HG03108 (cell line): ENCODE measurements at regions not wholly inside any gene's neighbourhood (a gene's known extent, or its start where the extent isn't known, plus 50 kb on each side); places are given as distances from the start of the nearest gene placed in this dataset.

Source experiments
- ATAC-seq: cut with Tn5 transposase; IDR thresholded peaks from one replicate; pipeline ENCODE4 v1.9.1; 2021; ENCODE audit warnings: moderate library complexity; ENCODE audit not compliant: unreplicated experiment

DNA sequence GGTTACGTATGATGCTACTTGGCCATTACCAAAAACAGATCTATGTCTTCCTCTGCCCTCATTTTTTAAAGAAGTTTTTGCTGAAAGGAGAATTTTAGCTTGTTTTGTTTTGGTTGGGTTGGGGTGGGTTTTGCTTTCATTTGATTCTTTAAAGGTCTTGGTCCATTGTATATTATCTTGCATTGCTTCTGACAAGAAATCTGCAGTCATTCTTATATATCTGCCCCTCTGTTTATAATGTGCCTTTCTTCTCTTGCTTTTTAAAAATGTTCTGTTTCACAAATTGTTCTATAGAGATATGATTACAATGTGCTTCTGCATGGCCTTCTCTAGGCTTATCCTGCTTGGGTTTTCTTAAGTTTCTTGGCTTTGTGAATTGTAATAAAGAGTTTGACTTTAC, 660.6 kb downstream of the RNF144A start:
- ATAC-seq, result no peak

- no peak for ATAC-seq
Observed at GRCh38 chr2:7584017-7584416, 666.8 kb downstream of the RNF144A start.

GRCh38 chr2:7586898-7587297, 669.7 kb downstream of the RNF144A start:
- ATAC-seq, result no peak

DNA sequence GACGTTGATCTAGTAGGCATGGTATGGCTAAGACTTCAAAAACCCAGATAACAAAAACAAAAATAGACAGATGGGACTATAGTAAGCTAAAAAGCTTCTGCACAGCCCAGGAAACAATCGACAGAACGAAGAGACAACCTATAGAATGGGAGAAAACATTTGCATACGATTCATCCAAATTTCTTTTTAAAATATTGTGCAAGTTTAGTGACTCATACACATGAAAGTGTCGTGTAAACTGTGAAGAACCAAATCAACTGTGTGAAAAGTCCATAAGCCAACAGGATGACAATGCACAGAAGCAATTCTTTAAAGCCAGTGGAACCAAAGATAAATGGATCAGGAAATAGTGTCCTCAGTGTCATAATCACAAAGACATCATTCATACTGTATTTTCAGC, 671.1 kb downstream of the RNF144A start:
- ATAC-seq, result no peak

GRCh38 chr2:7592618-7593140, 675.5 kb downstream of the RNF144A start:
- no peak for ATAC-seq

- no peak for ATAC-seq
Observed at GRCh38 chr2:7593360-7593759, 676.1 kb downstream of the RNF144A start.

DNA sequence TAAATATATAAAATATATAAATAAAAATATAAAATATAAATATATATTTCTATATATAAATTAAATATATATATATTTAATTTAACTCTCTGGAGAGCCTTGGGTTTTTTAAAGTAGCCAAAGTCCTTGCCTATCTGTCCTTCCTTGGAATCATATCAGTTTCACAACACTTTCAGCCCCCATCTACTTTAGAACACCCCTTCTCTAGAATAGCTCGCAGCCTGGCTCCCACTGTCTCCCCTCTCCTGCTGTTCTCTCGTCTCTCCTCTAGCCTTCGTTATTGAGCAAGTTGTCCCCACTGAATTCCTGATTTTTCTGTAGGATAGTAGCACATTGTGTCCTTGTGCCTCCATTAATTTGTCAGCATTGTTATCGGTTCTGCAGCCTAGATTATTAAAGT, 677.0 kb downstream of the RNF144A start:
- ATAC-seq, result no peak

DNA sequence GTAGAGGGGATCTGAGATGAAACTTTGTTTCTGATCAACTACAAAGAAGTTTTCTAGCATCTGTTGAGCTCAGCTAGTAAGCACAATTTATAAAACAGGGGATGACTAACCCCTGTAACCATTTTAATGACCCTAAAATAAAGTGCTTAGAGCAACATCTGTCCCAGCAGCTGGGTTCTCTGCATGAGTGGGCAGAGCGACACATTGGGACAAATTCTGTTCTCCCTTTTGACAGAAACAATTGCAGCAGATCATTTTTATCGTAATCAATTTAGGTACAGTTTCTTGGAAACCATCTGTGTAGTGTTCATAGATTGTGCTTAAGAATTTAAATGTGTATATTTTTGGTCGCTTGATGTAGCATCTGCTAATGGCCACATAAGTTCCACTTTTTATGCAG, 678.0 kb downstream of the RNF144A start:
- ATAC-seq, result no peak

DNA sequence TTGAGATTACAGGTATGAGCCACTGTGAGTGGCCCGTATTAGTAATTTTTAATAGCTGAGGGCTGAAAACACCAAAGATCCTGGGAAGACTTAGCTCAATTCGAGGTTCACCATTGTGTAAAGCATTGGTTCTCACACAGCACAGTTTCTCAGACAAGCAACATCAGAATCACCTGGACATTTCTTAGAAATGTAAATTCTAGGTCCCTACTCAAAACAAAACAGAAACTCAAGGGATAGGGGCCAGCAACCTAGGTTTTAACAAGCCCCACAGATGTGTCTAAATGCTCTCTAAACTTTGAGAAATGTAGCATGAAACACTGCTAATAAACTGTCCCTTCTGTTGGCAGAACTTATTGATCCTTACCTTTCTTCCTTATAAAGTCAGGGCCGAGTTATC, 681.2 kb downstream of the RNF144A start:
- ATAC-seq, result no peak

DNA sequence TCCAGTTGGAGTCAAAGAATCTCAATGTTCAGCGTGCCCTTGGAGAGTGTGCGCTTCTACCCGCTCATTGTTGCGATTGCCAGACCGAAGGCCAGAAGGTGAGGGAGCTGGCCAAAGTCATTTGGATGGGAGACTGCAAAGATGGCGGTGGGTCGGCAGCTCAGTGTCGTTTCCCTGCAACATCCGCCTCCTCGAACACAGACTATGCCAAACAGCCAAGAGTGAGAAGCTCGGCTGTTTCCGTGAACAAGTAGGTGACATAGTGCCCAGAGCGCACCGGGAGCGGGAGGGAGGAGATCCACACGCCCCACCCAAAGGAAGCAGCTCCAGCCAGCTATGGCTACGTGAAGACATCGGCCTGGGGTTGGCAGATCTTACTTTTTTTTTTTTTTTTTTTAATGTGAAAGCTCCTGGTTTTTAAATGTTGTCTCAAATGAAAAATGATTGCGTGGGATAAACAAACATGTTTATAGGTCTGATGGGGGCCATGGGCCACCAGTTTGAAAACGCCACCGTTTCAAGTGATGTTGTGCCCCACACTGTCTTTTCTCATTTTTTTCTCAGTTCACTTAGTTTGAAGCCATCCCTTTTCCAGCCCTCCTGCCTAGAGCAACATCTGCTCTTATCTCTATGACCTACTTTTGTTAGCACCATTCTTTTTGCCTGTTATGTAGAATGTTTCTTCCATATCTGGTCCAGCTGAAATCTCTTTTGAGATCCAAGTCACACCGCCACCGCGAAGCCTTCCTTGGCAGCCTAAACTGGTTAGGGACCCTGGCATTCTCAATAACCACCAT, 682.4 kb downstream of the RNF144A start:
- ATAC-seq, result no peak

DNA sequence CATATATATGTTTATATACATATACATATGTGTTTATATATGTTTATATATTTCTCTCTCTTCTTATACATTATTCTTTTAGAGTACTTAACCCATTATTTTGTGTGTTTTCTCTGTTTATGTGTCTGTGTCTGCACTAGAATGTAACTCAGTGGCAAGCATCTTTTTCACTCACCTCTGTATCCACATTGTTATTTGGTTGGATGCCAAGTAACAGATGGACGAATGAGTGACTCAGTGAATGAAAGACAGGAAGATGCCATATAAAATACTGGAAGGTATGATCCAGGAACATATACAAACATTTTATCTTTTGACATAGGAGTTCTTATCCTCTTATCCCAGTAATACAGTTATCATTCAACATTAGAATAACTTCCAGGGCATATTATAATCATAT, 684.8 kb downstream of the RNF144A start:
- no peak for ATAC-seq

DNA sequence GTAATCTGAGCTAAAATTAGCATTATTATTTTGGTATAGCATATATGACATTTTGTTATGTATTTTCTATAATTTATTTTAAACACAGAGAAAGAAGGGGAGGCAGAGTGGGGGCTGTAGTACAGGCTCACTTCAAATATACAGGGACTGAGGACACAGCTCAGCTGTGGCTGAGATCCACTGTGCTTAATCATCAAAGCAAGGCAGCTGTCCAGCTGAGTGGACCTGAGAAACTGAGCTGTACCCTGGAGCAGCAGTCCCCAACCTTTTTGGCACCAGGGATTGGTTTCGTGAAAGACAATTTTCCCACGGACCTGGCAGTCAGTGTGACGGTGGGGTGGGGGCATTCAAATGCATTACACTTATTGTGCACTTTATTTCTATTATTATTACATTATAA, 687.2 kb downstream of the RNF144A start:
- ATAC-seq, result no peak

DNA sequence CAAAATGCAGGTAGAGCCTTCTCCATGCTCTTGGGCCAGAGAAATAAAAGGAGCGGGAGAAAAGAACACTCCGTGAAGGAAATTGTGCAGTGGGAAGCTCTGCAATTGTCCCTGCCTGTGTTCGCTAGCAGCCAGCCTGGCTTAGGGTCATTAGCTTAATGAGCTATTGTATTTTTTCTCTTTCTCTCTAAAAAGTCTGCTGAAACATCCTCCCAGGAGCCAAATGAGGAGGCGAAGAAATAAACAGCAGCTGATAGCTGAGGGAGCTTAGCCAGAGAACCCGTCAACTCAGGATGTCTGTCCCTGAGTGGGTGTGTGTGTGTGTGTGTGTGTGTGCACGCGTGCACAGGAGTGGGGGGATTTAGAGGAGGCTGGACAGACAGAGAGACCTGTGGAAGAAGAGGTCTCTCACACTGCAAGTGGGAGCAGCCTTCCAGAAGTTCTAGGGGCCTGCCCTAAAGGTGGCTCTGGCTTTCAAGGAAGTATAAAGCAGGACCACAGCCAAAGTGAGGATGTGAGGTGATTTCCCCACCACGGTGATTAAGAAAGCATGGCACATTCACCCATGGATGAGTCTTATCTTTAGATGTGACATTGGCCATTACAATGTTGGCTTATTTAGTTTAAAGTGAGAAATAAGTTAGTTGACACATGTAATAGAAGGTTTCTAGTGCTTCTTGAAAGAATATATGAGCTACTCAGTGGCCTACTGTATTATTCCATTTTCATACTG, 690.4 kb downstream of the RNF144A start:
- no peak for ATAC-seq

GRCh38 chr2:7609556-7609955, 692.3 kb downstream of the RNF144A start:
- no peak for ATAC-seq

GRCh38 chr2:7609974-7610373, 692.8 kb downstream of the RNF144A start:
- ATAC-seq, result no peak

GRCh38 chr2:7611750-7612149, 694.5 kb downstream of the RNF144A start:
- ATAC-seq, result no peak

DNA sequence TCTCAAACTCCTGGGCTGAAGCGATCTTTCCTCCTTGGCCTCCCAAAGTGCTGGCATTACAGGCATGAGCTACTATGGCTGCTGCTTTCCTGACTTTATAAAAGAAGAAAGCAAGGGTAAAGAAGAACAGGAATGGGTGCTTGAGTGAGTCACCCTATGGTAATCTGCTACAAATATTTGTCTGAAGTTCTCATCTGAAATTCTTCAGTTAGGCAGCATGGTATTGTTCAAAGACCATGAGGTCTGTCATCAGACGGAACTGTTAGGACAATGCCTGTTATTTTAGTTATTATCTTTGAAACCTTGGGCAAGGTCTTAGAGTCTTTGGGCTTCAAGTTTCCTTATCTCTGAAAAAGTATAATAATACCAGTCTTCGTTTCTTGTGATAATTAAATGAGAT, 695.8 kb downstream of the RNF144A start:
- ATAC-seq, result no peak

GRCh38 chr2:7613831-7614230, 696.6 kb downstream of the RNF144A start:
- ATAC-seq, result no peak

GRCh38 chr2:7618031-7618430, 700.8 kb downstream of the RNF144A start:
- no peak for ATAC-seq

DNA sequence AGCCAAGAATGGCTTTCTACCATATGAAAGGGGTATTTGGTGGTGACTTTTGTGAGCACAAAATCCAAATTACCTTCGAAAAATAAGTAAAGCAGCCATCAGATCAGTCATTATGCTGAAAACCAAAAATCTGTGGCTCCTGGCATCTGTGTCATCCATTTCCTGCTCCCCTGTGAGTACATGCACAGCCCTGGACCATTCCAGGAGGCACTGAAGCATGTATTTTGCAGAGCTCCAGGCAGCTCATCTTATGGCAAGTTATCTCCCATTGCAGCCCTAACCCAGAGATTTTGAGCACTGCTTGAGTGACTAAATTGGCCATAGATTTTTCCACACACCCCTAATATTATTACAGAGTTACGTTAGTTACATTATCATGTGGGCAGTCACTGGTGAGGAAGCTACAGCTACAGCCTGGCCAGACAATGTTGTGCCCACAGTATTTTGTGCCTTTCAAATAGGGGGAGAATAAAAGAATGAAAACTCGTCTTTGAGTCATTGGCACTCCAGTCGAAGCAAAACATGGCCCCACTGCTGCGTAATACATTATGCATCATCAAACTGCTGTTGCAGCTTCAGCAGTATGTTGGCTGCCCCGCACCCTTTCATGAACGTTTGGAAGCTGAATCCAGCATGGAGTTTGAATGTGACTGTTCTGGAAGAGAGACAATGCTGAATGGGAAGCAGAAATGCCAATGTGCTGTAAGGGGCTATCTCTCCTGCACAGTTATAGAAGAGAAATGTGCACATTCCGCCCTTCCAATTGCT, 702.2 kb downstream of the RNF144A start:
- ATAC-seq, result no peak

GRCh38 chr2:7620255-7620654, 703.0 kb downstream of the RNF144A start:
- no peak for ATAC-seq
